Posterior cingulate gyrus (tissue), 11 donors: ENCODE measurements at regions not wholly inside any gene's neighbourhood (a gene's known extent, or its start where the extent isn't known, plus 50 kb on each side); places are given as distances from the start of the nearest gene placed in this dataset.

Source experiments
- DNase-seq, 10 donors: peaks; one replicate each; pipeline versions ENCODE4 v3.0.0 to v3.0.0-alpha.2; 2020 to 2021; ENCODE audit warnings: mixed read lengths in 3 of 10
- intact Hi-C: fragments of 100-400 bp; cut with DNase I; formaldehyde crosslinking; loops from one replicate; pipeline ENCODE4 v1.15.1; 2023

DNA sequence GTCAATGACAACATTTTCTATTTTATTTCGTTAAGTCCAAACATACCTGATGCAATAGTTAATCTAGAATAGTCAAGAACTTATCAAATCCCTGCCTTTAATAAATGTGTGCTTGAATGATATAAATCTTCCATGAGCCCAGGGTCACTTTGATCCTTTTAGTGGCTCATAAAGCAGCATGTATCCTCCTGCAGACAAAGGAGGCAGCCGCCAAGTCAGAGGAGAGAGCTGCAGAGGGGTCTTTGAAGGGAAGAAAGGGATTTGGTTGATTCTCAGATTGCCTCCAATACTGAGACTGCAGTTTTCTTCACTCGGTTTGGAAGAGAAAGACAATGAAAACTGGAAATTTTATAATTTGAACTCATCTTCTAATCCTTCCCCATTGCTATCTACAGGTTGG lies 378.4 kb upstream of the PIK3C3 start:
- no peak for DNase-seq

GRCh38 chr18:41569867-41570266 lies 385.2 kb upstream of the PIK3C3 start:
- intact Hi-C loops = no loop called here
- no peak for DNase-seq

More for the DNA sequence above, 378.4 kb upstream of the PIK3C3 start:
- intact Hi-C loops = no loop called here

DNA sequence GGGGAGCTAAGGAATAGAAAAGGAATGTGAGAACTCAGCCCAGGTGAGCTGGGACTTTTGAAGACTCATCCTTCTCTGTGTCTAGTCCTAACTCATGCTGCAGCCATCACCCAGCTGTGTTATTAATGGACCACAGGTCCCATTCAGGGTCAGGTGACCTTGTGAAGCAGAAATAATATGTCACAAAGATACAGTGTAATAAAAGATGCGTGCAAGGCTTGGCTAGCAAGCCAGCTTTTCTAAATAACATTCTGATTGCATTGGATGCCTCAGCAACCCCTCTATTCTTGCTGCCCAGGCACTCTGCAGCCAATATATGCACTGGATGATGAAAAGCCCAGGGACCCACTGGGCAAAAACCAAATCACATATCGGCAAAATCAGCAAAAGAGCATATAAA lies 393.1 kb upstream of the PIK3C3 start:
- DNase-seq = no peak
- intact Hi-C loops = no loop called here

DNA sequence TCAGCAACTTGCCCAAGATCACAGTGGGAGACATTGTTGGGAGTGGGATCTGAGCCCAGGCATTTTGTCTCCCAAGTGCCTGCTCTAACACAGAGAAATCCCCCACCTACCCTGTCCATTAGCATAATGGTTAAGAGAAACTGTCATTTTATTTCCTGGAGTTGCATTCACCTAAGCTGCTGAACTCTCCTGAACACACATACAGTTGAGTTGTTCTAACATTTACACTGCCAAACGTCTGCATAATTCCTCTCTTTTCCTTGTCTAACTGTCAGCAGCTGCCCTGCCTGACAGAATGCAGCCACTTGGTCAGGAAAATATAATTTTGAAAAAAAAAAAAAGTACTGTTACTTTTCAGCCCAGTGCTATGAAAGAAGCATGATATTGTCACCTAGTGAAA lies 396.3 kb upstream of the PIK3C3 start:
- intact Hi-C loops = no loop called here
- no peak for DNase-seq

DNA sequence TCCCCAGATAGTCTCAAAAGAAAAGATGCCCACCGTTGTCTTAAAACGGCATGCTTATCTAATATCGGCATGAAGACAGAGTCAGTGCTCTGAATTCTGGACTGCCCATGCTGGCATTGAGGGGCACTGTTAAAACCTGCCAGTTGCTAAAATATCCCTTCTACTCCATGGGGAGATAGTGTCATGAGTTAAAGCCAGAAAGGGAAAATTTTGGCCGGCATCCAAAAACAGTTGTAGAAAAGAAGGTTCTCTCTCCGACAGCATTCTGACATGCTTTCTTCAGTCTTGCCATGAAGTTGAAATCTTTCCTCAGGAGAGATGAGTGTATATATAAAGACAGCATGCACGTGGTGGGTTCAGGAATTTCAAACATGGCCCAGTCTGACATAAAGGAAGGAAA lies 401.3 kb upstream of the PIK3C3 start:
- DNase-seq = no peak
- intact Hi-C loops = no loop called here

DNA sequence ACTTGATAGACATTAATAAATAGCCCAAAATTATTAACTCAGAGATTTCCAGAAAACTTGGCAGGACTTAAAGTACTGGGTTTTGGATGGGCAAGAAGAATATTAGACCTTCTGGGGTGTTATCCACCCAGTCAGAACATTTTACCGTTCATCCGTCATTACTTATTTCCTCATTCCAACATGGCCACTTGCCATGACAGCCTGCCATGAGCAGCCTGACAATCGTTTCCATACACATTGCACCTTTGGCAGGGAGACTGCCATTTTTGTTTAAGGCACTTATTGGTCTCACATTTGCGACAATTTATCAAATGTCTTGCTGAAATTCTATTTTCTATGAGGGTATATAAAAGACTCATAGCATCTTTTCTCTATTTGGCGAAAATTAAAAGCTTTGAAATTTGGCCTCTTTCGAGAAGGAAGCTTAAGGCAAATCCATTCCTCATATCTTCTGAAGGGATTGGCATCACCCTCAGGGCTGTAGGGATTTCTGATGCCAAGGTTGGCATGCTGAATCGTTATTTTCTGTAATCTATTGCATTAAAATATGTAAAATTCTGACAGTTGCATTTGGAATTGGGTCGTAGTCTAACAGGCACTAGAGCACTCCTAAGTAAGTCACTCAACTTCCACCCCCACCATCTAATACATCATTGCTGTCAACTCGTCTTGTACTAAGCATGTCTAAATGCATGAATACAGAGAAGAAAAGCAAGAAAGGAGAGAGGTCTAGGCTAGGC lies 406.3 kb upstream of the PIK3C3 start:
- DNase-seq = no peak
- intact Hi-C loops = no loop called here

DNA sequence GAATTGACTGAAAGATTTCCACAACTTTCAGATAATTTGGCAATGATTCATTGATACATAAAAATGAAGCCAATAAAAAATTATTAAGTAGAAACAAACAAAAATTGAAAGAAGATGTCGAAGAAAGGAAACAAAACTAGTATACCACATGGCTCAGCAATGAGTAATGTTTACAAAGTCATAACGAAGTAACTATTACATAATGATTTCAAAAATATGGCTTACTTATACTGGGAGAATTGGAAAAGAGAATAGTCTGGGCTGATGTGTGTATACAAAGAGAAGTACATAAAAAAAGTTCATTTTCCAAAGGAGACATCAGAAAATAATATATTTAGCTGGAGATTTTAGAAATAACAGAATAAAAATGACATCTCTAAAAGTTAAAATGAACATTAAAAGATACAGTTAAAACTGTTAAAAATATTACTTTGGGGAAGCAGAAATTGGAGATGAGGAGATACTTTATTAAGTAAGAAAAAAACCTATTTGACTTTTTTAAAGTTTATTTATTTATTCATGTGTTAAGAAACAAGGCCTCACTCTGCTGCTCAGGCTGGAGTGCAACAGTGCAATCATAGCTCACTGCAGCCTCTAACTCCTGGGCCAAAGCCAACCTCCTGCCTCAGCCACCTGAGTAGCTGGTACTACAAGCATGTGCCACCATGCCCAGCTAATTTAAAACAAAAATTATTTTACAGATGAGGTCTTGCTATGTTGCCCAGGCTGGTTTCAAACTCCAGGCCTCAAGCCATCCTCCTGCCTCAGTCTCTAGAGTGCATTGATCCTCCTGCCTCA lies 409.7 kb upstream of the PIK3C3 start:
- intact Hi-C loops = no loop called here
- DNase-seq = peak in 1 of 10 donors; percentile 65

- intact Hi-C loops = no loop called here
Measured at GRCh38 chr18:41543815-41544214, 411.2 kb upstream of the PIK3C3 start.

DNA sequence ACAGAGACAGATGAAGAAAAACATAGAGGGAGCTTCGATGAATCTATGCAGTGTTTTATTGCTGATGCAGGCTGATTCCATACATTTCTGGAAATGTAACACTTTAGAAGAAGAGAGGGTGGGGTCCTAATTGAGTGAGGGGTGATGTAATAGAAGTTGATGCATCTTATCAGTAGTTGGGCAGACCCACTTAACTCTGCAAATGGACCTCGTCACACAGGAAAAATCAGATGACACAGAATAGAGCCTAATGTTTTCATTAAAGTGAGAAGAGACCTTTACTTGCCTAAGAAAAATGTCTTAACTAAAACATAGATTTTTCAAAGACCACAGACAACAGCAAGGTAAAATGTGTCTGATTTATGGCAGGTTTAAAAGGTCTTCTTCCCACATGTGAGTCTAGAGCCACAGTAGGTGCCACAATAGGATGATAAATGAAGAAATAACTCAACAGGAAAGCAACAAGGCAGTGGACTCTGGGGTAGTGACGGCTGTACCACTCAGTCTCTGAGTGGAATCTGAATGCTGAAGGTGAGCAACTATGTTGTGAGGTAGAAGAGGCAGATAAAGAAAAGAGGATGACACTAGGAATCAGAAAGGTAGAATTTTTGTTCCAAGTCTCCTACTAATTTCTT lies 414.7 kb upstream of the PIK3C3 start:
- intact Hi-C loops = no loop called here
- no peak for DNase-seq

More at GRCh38 chr18:41543815-41544214, 411.2 kb upstream of the PIK3C3 start:
- no peak for DNase-seq

GRCh38 chr18:41538751-41539150 lies 416.3 kb upstream of the PIK3C3 start:
- intact Hi-C loops = no loop called here
- no peak for DNase-seq

DNA sequence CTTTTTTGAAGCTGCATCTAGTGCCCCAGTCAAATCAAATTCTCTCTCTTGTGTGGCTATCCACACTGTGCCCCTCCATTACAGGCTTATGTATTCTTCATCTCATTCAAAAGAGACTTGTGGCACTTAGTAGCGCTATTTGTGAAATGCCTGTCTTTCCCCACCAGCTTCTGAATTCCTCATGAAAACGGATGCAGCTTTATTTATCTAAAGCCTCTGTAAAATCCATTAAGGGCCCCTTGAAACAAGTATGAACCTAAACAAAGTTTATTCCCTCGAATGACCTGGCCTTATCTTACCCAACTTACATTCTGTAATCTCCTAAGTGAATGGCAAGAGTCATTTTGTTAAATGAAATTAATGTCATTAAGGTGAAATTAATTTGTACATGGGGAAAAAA lies 417.4 kb upstream of the PIK3C3 start:
- intact Hi-C loops = no loop called here
- no peak for DNase-seq

DNA sequence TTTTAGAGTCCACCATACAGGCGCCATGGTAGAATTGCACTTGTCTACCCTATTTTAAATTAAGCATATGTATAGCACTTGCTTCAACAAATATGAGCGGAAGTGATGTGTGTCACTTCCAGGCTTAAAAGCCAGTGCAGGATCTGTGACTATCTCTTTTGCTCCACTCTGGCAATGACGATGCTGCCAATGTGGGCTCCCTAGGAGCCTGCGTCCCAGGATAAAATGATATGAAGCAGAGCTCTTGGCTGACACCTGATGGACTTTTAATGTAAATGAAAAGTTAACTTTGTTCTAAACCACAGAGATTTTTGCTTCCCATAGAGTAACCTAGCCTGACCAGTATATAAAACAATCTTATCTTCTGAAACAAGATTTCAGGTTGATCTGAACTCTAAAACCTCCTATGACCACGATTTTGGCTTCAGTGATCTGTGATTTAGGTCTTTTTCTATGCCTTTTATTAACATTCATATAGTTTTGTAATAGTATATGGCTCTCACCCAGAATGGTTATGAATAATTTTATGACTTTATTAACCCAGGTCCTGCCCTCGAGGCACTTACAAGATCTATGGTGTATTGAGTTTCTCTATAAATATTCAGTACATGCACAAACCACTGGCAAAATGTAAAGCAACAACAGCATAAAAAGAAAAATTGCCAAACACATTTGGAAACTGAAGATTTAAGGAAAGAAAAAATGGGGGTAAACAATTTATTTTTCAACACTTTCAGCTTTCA lies 422.5 kb upstream of the PIK3C3 start:
- intact Hi-C loops = no loop called here
- DNase-seq = no peak

GRCh38 chr18:41530970-41531369 lies 424.1 kb upstream of the PIK3C3 start:
- DNase-seq = no peak

DNA sequence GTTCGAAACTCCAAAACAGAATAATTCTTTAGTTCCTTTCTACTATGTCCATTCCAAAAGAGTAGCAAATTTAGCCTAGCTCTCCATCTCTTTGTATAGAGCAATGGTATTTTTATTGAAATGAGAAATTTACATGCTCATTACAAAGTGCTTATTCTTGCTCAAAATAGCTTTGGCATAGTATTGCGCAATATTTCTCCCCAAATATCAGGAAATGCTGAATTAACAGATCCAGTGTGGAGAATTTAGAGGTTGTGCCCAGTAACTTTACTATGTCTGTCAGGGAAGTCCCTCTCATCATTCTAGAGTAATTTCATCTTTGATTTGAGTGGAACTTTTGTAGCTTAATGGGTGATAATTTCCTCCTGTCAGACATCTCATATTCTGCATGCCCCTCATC lies 425.9 kb upstream of the PIK3C3 start:
- intact Hi-C loops = no loop called here
- no peak for DNase-seq

More at GRCh38 chr18:41530970-41531369, 424.1 kb upstream of the PIK3C3 start:
- intact Hi-C loops = no loop called here

DNA sequence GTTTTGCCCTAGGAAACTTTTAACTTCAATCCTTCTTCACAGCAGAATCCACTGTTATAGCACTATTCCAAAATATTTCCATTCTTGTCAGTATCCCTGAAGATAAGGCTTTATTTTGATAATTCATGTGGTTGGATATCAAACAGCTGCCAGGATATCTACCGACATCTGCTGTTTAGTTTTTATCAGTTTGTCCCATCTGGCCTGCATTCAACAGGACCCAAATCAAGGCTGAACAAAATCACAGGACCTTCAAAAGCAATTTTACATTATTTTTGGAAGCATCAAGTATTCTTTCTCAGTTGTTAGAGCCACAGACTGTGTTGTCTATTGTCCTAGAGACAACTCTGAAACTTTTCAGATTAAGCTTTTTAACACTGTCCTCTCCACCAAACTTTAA lies 429.0 kb upstream of the PIK3C3 start:
- DNase-seq = no peak
- intact Hi-C loops = no loop called here

DNA sequence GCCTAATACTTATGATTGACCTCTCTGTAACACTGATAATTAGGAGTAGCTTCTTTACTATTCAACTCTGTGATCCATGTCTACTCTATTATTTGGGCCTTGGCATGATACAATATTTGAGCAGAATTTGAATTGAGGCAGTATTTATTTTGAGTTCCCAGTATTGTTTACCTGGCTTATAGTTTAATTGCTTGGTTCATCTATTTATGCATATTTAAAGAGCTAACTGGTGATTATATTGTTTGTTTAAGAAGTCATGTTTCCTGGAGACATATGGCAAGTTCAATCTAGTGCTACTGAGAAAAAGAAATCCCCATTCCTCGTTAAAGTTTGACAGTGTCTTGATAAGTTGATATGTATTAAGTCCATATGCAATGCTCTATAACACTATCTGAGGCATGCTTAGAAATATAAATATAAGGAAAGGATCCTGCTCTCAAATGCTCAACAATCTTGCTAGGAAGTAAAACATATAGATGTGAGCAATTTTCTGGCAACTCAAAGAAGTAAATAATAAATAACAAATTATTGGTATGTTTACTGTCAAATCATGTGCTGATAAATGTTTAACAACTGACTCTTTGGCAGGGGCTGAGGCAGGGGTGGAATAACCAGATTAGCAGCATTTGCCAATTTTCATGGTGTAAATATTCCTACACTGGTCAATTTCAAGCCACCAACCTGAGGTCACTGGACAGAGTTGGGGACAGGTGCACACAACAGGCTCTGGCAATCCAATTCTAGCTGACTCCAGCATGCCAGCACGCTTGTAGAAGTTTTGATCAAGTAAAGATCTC lies 430.2 kb upstream of the PIK3C3 start:
- no peak for DNase-seq
- intact Hi-C loops = no loop called here

- intact Hi-C loops = no loop called here
- DNase-seq = no peak
Measured at GRCh38 chr18:41517142-41517541, 437.9 kb upstream of the PIK3C3 start.

GRCh38 chr18:41513438-41513837 lies 441.6 kb upstream of the PIK3C3 start:
- DNase-seq = no peak
- intact Hi-C loops = no loop called here

GRCh38 chr18:41504316-41504715 lies 450.7 kb upstream of the PIK3C3 start:
- intact Hi-C loops = no loop called here
- DNase-seq = no peak

- no peak for DNase-seq
- intact Hi-C loops = no loop called here
Measured at GRCh38 chr18:41501848-41502247, 453.2 kb upstream of the PIK3C3 start.
